BE2C (cell line): ENCODE measurements at regions not wholly inside any gene's neighbourhood (a gene's known extent, or its start where the extent isn't known, plus 50 kb on each side); places are given as distances from the start of the nearest gene placed in this dataset.
A peak's percentile ranks its signal among the peaks of the same experiment; 100 is the strongest.

Experiments
- DNase-seq: peaks from one replicate; pipeline ENCODE4 v3.0.0-alpha.2; 2020
- H3K27me3 ChIP-seq: fragments of 250-450 bp; sonication (Bioruptor Pico); 2 replicates; pipeline ENCODE4 v1.5.1; 2020; ENCODE audit warnings: mild to moderate bottlenecking
- H3K36me3 ChIP-seq: fragments of 250-450 bp; sonication (Bioruptor Pico); 2 replicates; pipeline ENCODE4 v1.5.1; 2020; ENCODE audit warnings: mild to moderate bottlenecking
- H3K4me1 ChIP-seq: fragments of 250-450 bp; sonication (Bioruptor Pico); 2 replicates; pipeline ENCODE4 v1.5.1; 2020
- H3K4me3 ChIP-seq: 2 replicates; pipeline ENCODE4 v1.5.1; 2011; ENCODE audit warnings: low read depth, low read length
- H3K9me3 ChIP-seq: fragments of 250-450 bp; sonication (Bioruptor Pico); 2 replicates; pipeline ENCODE4 v1.5.1; 2020
- CTCF ChIP-seq: IDR thresholded peaks from 2 replicates; pipeline ENCODE4 v1.5.1; 2012; ENCODE audit warnings: mild to moderate bottlenecking, low read depth, low read length

GRCh38 chr1:43061757-43062156, 103.1 kb upstream of the SLC2A1 start:
- Histone ChIP-seq H3K27me3 (no peaks in the 10 kb centered on the region), H3K9me3 (no peaks in the 10 kb centered on the region), H3K4me3 (no peak overlapping the region), H3K36me3 (no peaks in the 10 kb centered on the region), H3K4me1 (peaks cover 23% of the 10 kb centered on the region)
- DNase-seq: no peak
- no peak for TF ChIP-seq CTCF

GRCh38 chr1:43059640-43060574, 101.2 kb upstream of the SLC2A1 start:
- H3K4me1 ChIP-seq: peaks cover 23% of the 10 kb centered on the region
- H3K27me3 ChIP-seq: no peaks in the 10 kb centered on the region
- no peak for DNase-seq
- no peak for TF ChIP-seq CTCF
- no peaks in the 10 kb centered on the region for H3K36me3 ChIP-seq
- H3K4me3 ChIP-seq: no peak overlapping the region
- no peaks in the 10 kb centered on the region for H3K9me3 ChIP-seq

GRCh38 chr1:43058545-43059360, 100.1 kb upstream of the SLC2A1 start:
- Histone ChIP-seq H3K36me3 (no peaks in the 10 kb centered on the region), H3K27me3 (no peaks in the 10 kb centered on the region), H3K4me1 (peaks cover 23% of the 10 kb centered on the region), H3K4me3 (no peak overlapping the region), H3K9me3 (no peaks in the 10 kb centered on the region)
- TF ChIP-seq CTCF: peak; percentile 22; the same call in 1 of the 2 replicates
- peak; percentile 67 for DNase-seq

- H3K27me3 ChIP-seq: no peaks in the 10 kb centered on the region
- peaks cover 23% of the 10 kb centered on the region for H3K4me1 ChIP-seq
- TF ChIP-seq CTCF: no peak
- H3K9me3 ChIP-seq: no peaks in the 10 kb centered on the region
- no peaks in the 10 kb centered on the region for H3K36me3 ChIP-seq
- no peak for DNase-seq
- H3K4me3 ChIP-seq: no peak overlapping the region
These were observed 99.4 kb upstream of the SLC2A1 start for GRCh38 chr1:43058056-43058455.

- peaks cover 23% of the 10 kb centered on the region for H3K4me1 ChIP-seq
- no peak for DNase-seq
- no peaks in the 10 kb centered on the region for H3K27me3 ChIP-seq
- no peak for TF ChIP-seq CTCF
- no peak overlapping the region for H3K4me3 ChIP-seq
- no peaks in the 10 kb centered on the region for H3K9me3 ChIP-seq
- no peaks in the 10 kb centered on the region for H3K36me3 ChIP-seq
These were observed 98.9 kb upstream of the SLC2A1 start for GRCh38 chr1:43057567-43057966.
